ENCODE measurements at regions not wholly inside any gene's neighbourhood (a gene's known extent, or its start where the extent isn't known, plus 50 kb on each side); places are given as distances from the start of the nearest gene placed in this dataset.

GRCh38 chr5:166341740-166342337 is 1949.6 kb upstream of the WWC1 start:
- ChIA-PET POLR2A (no interaction called here), CTCF (no interaction called here)
- intact Hi-C loops (cut with micrococcal nuclease) (no loop called here), dilution Hi-C loops (cut with MboI; ENCODE audit: extremely low pct_ligation_motif_present, low sequenced_read_pairs) (no loop called here)
- TF ChIP-seq EZH2 (IDR thresholded peaks at IDR 0.05; ENCODE audit: borderline replicate concordance, low read depth, low read length, severe bottlenecking) (no peak), GATA2 (IDR thresholded peaks at IDR 0.05; ENCODE audit: insufficient read depth, insufficient read length, low read depth, low read length) (no peak), MAX (IDR thresholded peaks at IDR 0.05; ENCODE audit: insufficient read depth, insufficient read length) (no peak), MYC (IDR thresholded peaks at IDR 0.05; ENCODE audit: low read depth, low read length) (no peak), FOS (IDR thresholded peaks at IDR 0.05; ENCODE audit: borderline replicate concordance, insufficient read depth, low read length) (no peak), JUN (IDR thresholded peaks at IDR 0.05; ENCODE audit: borderline replicate concordance, insufficient read depth, insufficient read length, low read depth) (no peak), POLR2A (IDR thresholded peaks at IDR 0.05; ENCODE audit: low read depth, low read length) (no peak), POLR2AphosphoS5 (IDR thresholded peaks at IDR 0.05; ENCODE audit: insufficient read depth, low read depth, low read length) (no peak), CTCF (IDR thresholded peaks at IDR 0.05; ENCODE audit: extremely low read depth in 1 of 2, insufficient read depth in 1 of 2, low read depth in 1 of 2, low read length in 2 of 2) (no peak)
- Histone ChIP-seq H2AFZ (ENCODE audit: low read depth, low read length) (no peak overlapping the region), H3K4me2 (ENCODE audit: insufficient read depth, low read length) (no peak overlapping the region), H4K20me1 (replicated peaks; ENCODE audit: control insufficient read depth, extremely low read depth, insufficient read depth, low read length) (no peaks in the 10 kb centered on the region), H3K9me1 (replicated peaks; ENCODE audit: control insufficient read depth, extremely low read depth, insufficient read depth, low read length) (no peaks in the 10 kb centered on the region), H3K4me3 (replicated peaks in 1 of 3; ENCODE audit: insufficient read depth in 1 of 3, low read depth in 1 of 3, low read length in 3 of 3) (no peak overlapping the region), H3K36me3 (ENCODE audit: control insufficient read depth in 2 of 2, extremely low read depth in 1 of 2, insufficient read depth in 2 of 2, low read length in 2 of 2) (no peaks in the 10 kb centered on the region), H3K4me1 (ENCODE audit: control insufficient read depth, extremely low read depth, insufficient read depth, low read length) (no peaks in the 10 kb centered on the region), H3K27me3 (ENCODE audit: control insufficient read depth in 2 of 2, insufficient read depth in 2 of 2, low read length in 2 of 2) (no peaks in the 10 kb centered on the region), H3K9ac (replicated peaks; ENCODE audit: extremely low read depth, insufficient read depth, low read length) (no peak overlapping the region), H3K27ac (ENCODE audit: insufficient read depth, low read depth, low read length) (no peak overlapping the region), H3K9me3 (replicated peaks; ENCODE audit: control insufficient read depth, insufficient read depth, low read length) (peaks cover 5% of the 10 kb centered on the region), H3K79me2 (ENCODE audit: control insufficient read depth, insufficient read depth, low read length) (no peaks in the 10 kb centered on the region)
- BruUV-seq (replicated peaks): no TSS peak
- FAIRE-seq (no peak), DNase-seq (ENCODE audit: low read depth, low spot score) (no peak)

Measured in endothelial cell of umbilical vein (primary cell).